Esophagus mucosa (tissue), 1 donor: ENCODE measurements at regions not wholly inside any gene's neighbourhood (a gene's known extent, or its start where the extent isn't known, plus 50 kb on each side); places are given as distances from the start of the nearest gene placed in this dataset.
"Not testable (repeated sequence)": the region's sequence is repeated elsewhere in the genome, so short reads cannot be mapped to it uniquely, and the experiment has no call there.

ENCODE experiments used
- ATAC-seq: fragments of 200-7000 bp; cut with Tn5 transposase; one replicate; pipeline ENCODE4 v1.9.1; 2020
- donor health status: DM: yes; HTN: yes; CAD: no.

GRCh38 chr14:22131749-22132476, 457.1 kb downstream of the DAD1 start:
- peak; percentile 77 for ATAC-seq

GRCh38 chr14:22124073-22124613, 450.5 kb upstream of the OR4E1 start:
- no peak for ATAC-seq

GRCh38 chr14:22122829-22123560, 449.4 kb upstream of the OR4E1 start:
- no peak for ATAC-seq

- ATAC-seq: no peak
Measured at GRCh38 chr14:22122227-22122818, 448.7 kb upstream of the OR4E1 start.

- no peak for ATAC-seq
Measured at GRCh38 chr14:22118899-22119477, 445.4 kb upstream of the OR4E1 start.

- ATAC-seq: no peak
Measured at GRCh38 chr14:22113401-22113800, 439.8 kb upstream of the OR4E1 start.

- no peak for ATAC-seq
Measured at GRCh38 chr14:22112004-22112403, 438.4 kb upstream of the OR4E1 start.

GRCh38 chr14:22107753-22108152, 434.1 kb upstream of the OR4E1 start:
- ATAC-seq: no peak

GRCh38 chr14:22106700-22107697, 433.4 kb upstream of the OR4E1 start:
- ATAC-seq: peak; percentile 94

- no peak for ATAC-seq
Measured at GRCh38 chr14:22105624-22106006, 432.0 kb upstream of the OR4E1 start.

- no peak for ATAC-seq
Measured at GRCh38 chr14:22105006-22105623, 431.5 kb upstream of the OR4E1 start.

GRCh38 chr14:22100764-22101120, 427.1 kb upstream of the OR4E1 start:
- not testable (repeated sequence) for ATAC-seq

- ATAC-seq: peak; percentile 87
Measured at GRCh38 chr14:22099942-22100763, 426.5 kb upstream of the OR4E1 start.

GRCh38 chr14:22098435-22098834, 424.8 kb upstream of the OR4E1 start:
- ATAC-seq: no peak

- no peak for ATAC-seq
Measured at GRCh38 chr14:22097586-22098292, 424.1 kb upstream of the OR4E1 start.

- no peak for ATAC-seq
Measured at GRCh38 chr14:22097072-22097471, 423.5 kb upstream of the OR4E1 start.

- no peak for ATAC-seq
Measured at GRCh38 chr14:22096514-22096895, 422.9 kb upstream of the OR4E1 start.

- no peak for ATAC-seq
Measured at GRCh38 chr14:22095860-22096513, 422.4 kb upstream of the OR4E1 start.

GRCh38 chr14:22089940-22090339, 416.3 kb upstream of the OR4E1 start:
- no peak for ATAC-seq
